Peyer's patch (tissue), 4 donors: ENCODE measurements at regions not wholly inside any gene's neighbourhood (a gene's known extent, or its start where the extent isn't known, plus 50 kb on each side); places are given as distances from the start of the nearest gene placed in this dataset.

Experiments
- CTCF ChIP-seq, 6 experiments: fragments of 450-650 bp in 4 of 6; fragments of 200-600 bp in 2 of 6; sonication (generic) in 1 of 6; IDR thresholded peaks; one replicate each; pipeline ENCODE4 v1.5.1; 2017 to 2019; ENCODE audit warnings: antibody characterized with exemption in 6 of 6, mild to moderate bottlenecking in 3 of 6, moderate library complexity in 1 of 6
- POLR2A ChIP-seq, 2 donors: fragments of 450-650 bp; IDR thresholded peaks; one replicate each; pipeline ENCODE4 v1.5.1; 2017; ENCODE audit warnings: antibody characterized with exemption in 2 of 2, mild to moderate bottlenecking in 2 of 2, moderate library complexity in 2 of 2

GRCh38 chr6:109300874-109301273 is 81.4 kb downstream of the CD164 start:
- TF ChIP-seq CTCF (IDR thresholded peaks at IDR 0.05) (no peak), POLR2A (IDR thresholded peaks at IDR 0.05) (no peak)
